Duodenal mucosa (tissue), 2 donors: ENCODE measurements at regions not wholly inside any gene's neighbourhood (a gene's known extent, or its start where the extent isn't known, plus 50 kb on each side); places are given as distances from the start of the nearest gene placed in this dataset.

ENCODE experiments used
- H3K27ac ChIP-seq: one replicate; pipeline ENCODE4 v1.7.0; 2013; ENCODE audit warnings: low read depth, low read length
- H3K27me3 ChIP-seq, 2 donors: one replicate each; pipeline ENCODE4 v1.7.0; 2013; ENCODE audit warnings: low read length in 2 of 2, control low read depth in 1 of 2; ENCODE audit not compliant: insufficient read depth in 2 of 2, control insufficient read depth in 1 of 2
- H3K36me3 ChIP-seq, 2 donors: one replicate each; pipeline ENCODE4 v1.7.0; 2013; ENCODE audit warnings: low read length in 2 of 2, control low read depth in 1 of 2; ENCODE audit not compliant: insufficient read depth in 2 of 2, control insufficient read depth in 1 of 2
- H3K4me1 ChIP-seq, 2 donors: one replicate each; pipeline ENCODE4 v1.7.0; 2013; ENCODE audit warnings: low read length in 2 of 2, control low read depth in 1 of 2; ENCODE audit not compliant: insufficient read depth in 2 of 2, control insufficient read depth in 1 of 2
- H3K4me3 ChIP-seq, 2 donors: one replicate each; pipeline ENCODE4 v1.7.0; 2013; ENCODE audit warnings: low read length in 2 of 2, low read depth in 1 of 2
- H3K9ac ChIP-seq, 2 donors: one replicate each; pipeline ENCODE4 v1.7.0; 2013; ENCODE audit warnings: low read length in 2 of 2, low read depth in 1 of 2
- H3K9me3 ChIP-seq, 2 donors: one replicate each; pipeline ENCODE4 v1.7.0; 2013; ENCODE audit warnings: low read length in 2 of 2, control low read depth in 1 of 2; ENCODE audit not compliant: control insufficient read depth in 1 of 2

DNA sequence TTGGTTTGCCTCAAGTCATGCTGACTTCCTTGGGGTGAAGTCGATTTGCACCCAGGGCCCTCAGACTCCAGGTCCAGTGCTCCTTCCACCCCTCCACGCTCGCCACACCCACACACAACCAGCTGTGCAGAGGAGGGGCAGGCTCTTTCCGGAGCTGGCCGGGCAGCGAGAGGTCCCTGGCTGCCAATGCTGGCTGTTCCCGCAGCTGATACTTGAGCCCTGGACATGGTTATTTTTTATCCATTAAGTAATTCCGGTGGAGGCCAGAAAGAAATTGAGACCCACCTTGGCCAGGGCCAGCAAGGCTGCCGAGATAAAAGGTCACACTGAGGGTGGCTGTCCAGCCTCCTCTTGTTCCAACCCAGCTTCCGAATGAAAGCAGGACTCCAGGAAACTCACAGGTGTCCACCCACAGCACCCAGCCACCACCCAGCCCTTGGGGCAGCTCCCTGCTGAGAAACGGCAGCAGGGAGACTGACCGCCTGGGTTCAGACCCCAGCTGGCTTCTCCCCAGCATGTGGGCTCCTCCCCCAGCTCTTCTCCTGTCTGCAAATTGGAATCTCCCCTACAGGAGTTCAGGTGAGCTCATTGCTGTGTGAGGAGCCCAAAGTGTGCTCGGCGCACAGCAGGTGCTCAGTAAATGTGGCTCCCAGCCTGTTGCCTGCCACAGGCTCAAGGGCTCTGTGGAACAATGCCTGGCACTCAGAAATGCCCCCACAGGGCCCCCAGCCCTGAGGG is 77.8 kb downstream of the PDGFA start:
- no peaks in the 10 kb centered on the region for H3K36me3 ChIP-seq
- no peaks in the 10 kb centered on the region for H3K9me3 ChIP-seq
- no peaks in the 10 kb centered on the region for H3K27me3 ChIP-seq
- no peaks in the 10 kb centered on the region for H3K4me1 ChIP-seq
- H3K9ac ChIP-seq, result no peak overlapping the region
- H3K27ac ChIP-seq, result no peak overlapping the region
- H3K4me3 ChIP-seq, result no peak overlapping the region

GRCh38 chr7:442457-442856 is 77.2 kb downstream of the PDGFA start:
- H3K9ac ChIP-seq, result no peak overlapping the region
- no peak overlapping the region for H3K27ac ChIP-seq
- no peaks in the 10 kb centered on the region for H3K4me1 ChIP-seq
- H3K36me3 ChIP-seq, result no peaks in the 10 kb centered on the region
- H3K9me3 ChIP-seq, result no peaks in the 10 kb centered on the region
- no peaks in the 10 kb centered on the region for H3K27me3 ChIP-seq
- no peak overlapping the region for H3K4me3 ChIP-seq

DNA sequence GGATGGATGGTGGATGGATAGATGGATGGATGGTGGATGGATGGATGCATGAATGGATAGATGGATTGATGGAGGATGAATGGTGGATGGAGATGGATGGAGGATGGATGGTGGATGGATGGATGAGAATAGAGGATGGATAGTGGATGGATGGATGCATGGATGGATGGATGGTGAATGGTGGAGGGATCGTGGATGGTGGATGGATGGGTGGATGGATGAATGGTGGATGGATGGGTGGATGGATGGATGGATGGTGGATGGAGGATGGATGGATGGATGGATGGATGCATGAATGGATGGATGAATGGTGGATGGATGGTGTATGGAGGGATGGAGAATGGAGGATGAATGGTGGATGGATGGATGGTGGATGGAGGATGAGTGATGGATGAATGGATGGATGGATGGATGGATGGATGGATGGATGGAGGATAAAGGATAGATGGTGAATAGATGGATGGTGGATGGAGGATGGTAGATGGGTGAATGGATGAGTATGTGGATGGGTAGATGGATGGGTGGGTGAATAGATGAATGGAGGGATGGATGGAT is 76.3 kb downstream of the PDGFA start:
- Histone ChIP-seq H3K27me3 (no peaks in the 10 kb centered on the region), H3K9me3 (no peaks in the 10 kb centered on the region), H3K4me1 (no peaks in the 10 kb centered on the region), H3K36me3 (no peaks in the 10 kb centered on the region), H3K4me3 (no peak overlapping the region), H3K9ac (no peak overlapping the region), H3K27ac (no peak overlapping the region)

DNA sequence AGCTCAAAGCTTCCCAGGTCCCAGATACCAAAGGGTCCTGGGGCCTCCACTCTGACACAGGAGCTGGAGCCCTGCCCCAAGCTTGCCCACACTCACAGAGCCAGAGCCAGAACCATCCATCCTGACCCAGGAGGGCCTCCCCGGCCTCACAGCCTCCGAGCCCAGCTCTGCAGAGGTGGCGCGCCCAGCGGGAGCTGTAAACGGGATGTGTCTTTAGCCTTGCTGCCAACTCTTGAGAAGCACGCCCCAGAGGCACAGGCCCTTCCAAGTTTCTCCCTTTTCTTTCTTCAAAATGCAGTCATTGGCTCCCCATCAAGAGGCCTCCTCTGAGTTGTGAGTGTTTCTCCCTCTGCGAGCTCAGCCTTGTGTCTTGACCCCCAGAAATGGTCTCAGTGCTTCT is 75.0 kb downstream of the PDGFA start:
- no peaks in the 10 kb centered on the region for H3K27me3 ChIP-seq
- no peak overlapping the region for H3K4me3 ChIP-seq
- no peaks in the 10 kb centered on the region for H3K36me3 ChIP-seq
- H3K9ac ChIP-seq, result no peak overlapping the region
- H3K9me3 ChIP-seq, result no peaks in the 10 kb centered on the region
- no peaks in the 10 kb centered on the region for H3K4me1 ChIP-seq
- no peak overlapping the region for H3K27ac ChIP-seq

DNA sequence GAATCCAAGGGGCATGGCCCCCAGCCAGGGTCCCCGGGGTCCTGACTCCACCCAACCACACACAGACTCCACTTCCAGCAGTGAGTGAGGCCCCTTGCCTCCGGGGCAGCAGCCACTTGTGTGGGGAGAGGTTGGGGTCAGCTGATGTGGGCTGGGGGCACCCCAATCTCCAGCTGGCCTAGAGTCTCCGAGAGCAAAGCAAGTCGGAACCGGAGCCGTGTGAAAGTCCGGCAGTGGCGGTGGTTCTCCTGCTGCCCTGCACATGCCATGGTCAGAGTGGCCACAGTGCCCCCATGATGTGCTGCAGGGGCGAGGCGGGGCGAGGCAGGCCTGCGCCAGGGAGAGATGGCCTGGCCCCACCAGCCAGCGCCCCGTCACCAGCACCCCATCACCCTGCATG is 74.6 kb downstream of the PDGFA start:
- no peaks in the 10 kb centered on the region for H3K27me3 ChIP-seq
- no peaks in the 10 kb centered on the region for H3K9me3 ChIP-seq
- no peaks in the 10 kb centered on the region for H3K36me3 ChIP-seq
- H3K4me3 ChIP-seq, result no peak overlapping the region
- H3K27ac ChIP-seq, result no peak overlapping the region
- no peak overlapping the region for H3K9ac ChIP-seq
- no peaks in the 10 kb centered on the region for H3K4me1 ChIP-seq

DNA sequence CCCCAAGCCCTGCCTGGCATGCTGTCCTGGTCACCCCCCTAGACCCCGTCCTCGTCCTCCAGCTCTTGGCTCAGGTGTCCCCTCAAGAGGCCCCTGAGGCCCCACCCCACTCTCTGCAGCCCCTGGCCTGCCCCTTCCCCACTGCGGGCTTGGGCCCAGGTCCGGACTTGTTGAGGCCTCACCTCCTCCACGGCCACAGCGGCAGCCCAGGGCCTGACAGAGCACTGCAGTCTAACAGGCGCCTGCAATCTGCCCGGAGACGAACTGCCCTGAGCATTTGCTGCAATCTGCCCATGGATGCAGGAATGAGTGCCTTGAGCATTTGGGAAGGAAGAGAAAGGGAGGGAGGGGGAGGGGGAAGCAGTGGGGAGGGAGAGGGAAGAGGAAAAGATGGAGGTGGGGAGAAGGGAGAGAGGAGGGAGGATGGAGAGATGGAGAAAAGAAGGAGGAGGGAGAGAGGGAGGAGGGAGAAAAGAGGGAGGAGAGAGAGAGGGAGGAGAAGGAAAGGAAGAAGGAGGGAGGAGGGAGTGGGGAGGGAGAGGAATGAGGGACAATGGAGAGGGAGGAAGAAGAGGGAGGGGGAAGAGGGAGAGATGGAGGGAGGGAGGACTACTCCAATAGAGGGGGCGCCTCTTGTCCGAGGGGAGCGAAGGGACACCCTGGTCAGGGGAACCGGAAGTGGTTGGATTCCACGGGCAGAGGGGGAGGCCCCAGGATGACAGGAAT is 73.9 kb downstream of the PDGFA start:
- H3K9me3 ChIP-seq, result no peaks in the 10 kb centered on the region
- H3K4me1 ChIP-seq, result no peaks in the 10 kb centered on the region
- no peak overlapping the region for H3K4me3 ChIP-seq
- H3K9ac ChIP-seq, result no peak overlapping the region
- H3K36me3 ChIP-seq, result no peaks in the 10 kb centered on the region
- no peak overlapping the region for H3K27ac ChIP-seq
- H3K27me3 ChIP-seq, result no peaks in the 10 kb centered on the region

DNA sequence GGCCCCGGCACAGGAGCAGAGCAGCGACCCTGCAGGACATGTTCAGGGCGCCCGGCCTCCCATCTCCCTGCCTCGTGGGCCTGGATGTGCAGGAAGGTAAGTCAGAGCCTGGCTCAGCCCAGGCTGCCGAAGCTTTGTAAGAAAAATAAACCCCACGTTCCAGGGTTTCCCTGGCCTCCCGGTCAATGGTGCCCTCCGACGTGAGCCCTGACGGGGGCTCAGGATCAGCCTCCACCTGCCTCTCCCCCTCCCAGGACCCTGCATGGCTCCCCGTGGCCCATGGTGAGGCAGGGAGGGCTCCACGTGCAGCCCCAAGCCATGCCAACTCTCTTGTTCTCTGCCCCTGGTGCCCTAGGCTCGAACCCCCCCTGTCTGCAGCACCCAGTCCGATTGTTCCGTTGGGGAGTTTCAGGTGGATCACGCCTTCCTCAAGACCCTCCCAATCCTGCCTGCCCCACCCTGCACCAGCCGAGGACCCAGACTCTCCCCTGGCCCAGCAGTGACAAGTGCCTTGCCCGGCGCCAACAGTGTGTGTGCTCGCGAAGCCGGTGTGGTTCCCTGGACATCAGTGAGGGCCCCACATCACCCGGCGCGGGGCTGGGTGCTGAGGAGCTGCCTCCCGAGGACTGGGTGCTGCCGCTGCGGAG is 73.2 kb downstream of the PDGFA start:
- Histone ChIP-seq H3K9ac (no peak overlapping the region), H3K36me3 (no peaks in the 10 kb centered on the region), H3K27ac (no peak overlapping the region), H3K27me3 (no peaks in the 10 kb centered on the region), H3K4me3 (no peak overlapping the region), H3K9me3 (no peaks in the 10 kb centered on the region), H3K4me1 (no peaks in the 10 kb centered on the region)
